GM10266 (cell line): ENCODE measurements at regions not wholly inside any gene's neighbourhood (a gene's known extent, or its start where the extent isn't known, plus 50 kb on each side); places are given as distances from the start of the nearest gene placed in this dataset.

Experiments
- DNase-seq: peaks from one replicate; pipeline ENCODE4 v3.0.0; 2012; ENCODE audit errors: extremely low spot score
- TF ChIP-seq, protein P1 (sequence below): IDR thresholded peaks from 2 replicates; pipeline ENCODE4 v1.5.1; 2012; ENCODE audit warnings: mild to moderate bottlenecking, low read depth; ENCODE audit not compliant: control insufficient read depth, insufficient read depth; ENCODE audit errors: missing control alignments

DNA sequence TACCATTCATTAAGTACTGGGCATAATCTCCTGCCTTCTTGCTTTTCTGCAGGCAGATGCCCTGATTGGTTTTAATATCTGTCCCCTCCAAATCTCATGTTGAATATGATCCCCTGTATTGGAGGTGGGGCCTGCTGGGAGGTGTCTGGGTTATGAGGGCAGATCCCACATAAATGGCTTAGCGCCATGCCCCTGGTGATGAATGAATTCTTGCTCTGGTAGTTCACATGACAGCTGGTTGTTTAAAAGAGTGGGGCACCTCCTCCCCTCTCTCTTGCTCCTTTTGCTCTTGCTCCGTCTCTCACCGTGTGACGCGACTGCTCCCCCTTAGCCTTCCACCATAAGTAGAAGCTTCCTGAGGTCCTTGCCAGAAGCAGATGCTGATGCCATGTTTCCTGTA lies 564.0 kb upstream of the BRINP1 start:
- TF ChIP-seq, protein P1, sequence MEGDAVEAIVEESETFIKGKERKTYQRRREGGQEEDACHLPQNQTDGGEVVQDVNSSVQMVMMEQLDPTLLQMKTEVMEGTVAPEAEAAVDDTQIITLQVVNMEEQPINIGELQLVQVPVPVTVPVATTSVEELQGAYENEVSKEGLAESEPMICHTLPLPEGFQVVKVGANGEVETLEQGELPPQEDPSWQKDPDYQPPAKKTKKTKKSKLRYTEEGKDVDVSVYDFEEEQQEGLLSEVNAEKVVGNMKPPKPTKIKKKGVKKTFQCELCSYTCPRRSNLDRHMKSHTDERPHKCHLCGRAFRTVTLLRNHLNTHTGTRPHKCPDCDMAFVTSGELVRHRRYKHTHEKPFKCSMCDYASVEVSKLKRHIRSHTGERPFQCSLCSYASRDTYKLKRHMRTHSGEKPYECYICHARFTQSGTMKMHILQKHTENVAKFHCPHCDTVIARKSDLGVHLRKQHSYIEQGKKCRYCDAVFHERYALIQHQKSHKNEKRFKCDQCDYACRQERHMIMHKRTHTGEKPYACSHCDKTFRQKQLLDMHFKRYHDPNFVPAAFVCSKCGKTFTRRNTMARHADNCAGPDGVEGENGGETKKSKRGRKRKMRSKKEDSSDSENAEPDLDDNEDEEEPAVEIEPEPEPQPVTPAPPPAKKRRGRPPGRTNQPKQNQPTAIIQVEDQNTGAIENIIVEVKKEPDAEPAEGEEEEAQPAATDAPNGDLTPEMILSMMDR: no peak
- DNase-seq: no peak

DNA sequence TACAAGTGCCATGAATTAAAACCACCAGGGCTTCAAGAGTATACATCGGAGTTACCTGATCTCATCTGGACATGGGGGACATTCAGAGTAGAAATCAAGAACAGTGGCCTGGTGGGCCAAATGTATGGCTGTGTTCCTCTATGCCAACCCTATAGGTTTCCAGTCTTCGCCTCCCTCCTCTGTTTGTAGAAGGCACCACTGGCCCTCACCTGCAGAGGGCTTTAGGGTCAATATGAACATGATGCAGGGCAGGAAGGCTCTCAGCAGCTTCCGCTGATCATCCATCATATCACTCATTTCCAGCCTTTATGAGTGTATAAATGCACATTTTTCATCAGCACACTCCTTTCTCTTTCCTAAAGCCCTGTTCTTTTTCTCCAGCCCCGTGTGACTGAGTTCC lies 555.5 kb upstream of the BRINP1 start:
- no peak for DNase-seq
- TF ChIP-seq, protein P1: no peak

DNA sequence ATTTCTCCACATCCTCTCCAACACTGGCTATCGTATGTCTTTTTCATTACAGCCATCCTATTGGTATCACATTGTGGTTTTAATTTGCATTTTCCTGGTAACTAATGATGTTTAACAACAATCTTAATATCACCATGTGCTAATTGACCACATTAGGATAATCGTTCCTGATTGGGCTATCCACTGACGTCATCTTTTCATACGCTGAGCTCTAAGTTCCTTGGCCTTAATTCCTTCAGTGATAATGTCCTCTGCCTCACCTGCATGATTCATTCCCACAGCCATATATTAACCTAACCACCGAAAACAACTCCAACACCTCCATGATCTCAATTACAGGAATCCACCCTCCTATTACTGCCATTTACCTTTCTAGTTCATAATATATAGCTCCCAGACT lies 547.9 kb upstream of the BRINP1 start:
- TF ChIP-seq, protein P1: no peak
- DNase-seq: no peak

DNA sequence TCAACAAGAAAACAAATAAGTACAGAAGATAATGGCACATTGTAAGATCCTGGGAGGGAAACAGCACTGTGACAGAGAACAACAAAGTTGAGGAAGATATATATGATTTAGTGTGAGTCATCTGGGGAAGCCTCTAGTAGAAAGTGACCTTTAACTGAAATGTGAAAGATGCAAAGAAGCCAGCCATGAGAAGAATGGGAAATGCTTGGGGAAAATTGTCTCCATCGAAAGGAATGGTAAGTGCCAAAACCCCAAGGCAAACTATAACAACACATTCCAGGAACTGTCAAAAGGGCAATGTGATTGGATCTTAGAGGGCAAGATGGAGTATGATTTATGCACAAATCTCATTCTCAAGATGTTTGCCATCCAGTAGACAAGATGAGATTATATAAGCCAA lies 537.8 kb upstream of the BRINP1 start:
- TF ChIP-seq, protein P1: no peak

DNA sequence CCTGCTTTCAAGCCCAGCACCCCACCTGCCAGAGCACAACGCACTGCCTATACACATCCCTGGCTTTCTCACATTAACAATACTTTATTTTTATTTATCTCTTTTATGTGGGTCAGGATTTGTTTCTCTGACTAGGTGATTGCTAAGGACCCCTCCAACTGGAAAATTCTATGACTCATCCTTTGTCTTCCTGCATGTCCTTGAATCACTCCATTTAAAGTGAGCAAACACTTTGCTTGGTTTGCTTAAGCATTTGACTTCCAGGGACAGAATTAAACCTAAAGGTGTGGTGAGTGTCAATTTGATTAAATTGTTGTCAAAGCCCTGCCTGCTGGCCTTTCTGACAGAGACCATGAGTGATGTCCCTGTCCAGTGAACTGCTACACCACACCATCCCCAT lies 536.5 kb upstream of the BRINP1 start:
- TF ChIP-seq, protein P1: no peak
- DNase-seq: no peak

More for the DNA sequence above, 537.8 kb upstream of the BRINP1 start:
- no peak for DNase-seq

DNA sequence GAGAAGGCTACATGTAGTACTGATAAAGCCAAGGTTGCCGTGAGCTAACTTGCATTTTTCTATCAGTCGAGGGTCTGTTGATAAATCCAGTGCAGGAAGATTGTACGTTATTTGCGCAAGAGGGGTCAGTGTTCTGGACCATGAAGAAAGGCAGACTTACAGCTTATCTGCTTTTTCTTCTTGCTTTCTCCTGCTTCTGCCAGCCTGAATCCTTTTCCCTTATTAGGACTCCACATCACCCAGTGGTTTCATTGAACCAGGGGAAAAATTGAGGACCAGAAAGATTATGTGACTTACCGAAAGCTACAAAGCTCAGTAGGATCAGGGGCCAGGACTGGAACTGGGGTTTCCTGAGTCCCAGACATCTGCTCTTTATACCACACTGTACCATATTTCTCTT lies 534.6 kb upstream of the BRINP1 start:
- TF ChIP-seq, protein P1: no peak
- DNase-seq: no peak

DNA sequence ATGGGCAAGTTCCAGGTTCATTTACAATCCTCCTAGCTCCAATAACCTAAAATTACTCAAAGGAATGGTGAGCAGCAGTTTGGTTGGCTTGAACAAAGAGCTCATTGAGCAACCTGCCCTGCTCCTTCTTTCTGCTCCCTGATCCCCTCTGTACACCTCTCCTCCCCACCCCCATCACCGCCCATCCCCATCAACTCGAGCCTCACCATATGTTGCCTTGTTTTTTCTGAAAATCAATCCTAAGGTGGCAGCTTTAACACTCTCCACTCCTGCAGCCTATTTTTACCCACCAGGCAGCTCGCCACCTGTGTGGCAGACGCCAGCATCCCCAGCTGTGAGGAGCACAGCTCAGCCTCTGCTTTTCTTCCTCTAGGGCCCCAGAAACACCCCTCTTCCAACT lies 533.4 kb upstream of the BRINP1 start:
- TF ChIP-seq, protein P1: no peak
- DNase-seq: no peak
